CD4-positive, alpha-beta T cell treated with Interleukin-1 beta for 1 hour (primary cell): ENCODE measurements at regions not wholly inside any gene's neighbourhood (a gene's known extent, or its start where the extent isn't known, plus 50 kb on each side); places are given as distances from the start of the nearest gene placed in this dataset.

Source experiments
- DNase-seq, 2 donors: peaks; one replicate each; pipeline ENCODE4 v3.0.0-alpha.2; 2020 to 2022

- no peak for DNase-seq
These were observed 302.6 kb upstream of the DDI1 start for GRCh38 chr11:103733889-103734288.

- DNase-seq = no peak
These were observed 300.9 kb upstream of the DDI1 start for GRCh38 chr11:103735497-103736032.

- no peak for DNase-seq
These were observed 300.0 kb upstream of the DDI1 start for GRCh38 chr11:103736315-103737036.

DNA sequence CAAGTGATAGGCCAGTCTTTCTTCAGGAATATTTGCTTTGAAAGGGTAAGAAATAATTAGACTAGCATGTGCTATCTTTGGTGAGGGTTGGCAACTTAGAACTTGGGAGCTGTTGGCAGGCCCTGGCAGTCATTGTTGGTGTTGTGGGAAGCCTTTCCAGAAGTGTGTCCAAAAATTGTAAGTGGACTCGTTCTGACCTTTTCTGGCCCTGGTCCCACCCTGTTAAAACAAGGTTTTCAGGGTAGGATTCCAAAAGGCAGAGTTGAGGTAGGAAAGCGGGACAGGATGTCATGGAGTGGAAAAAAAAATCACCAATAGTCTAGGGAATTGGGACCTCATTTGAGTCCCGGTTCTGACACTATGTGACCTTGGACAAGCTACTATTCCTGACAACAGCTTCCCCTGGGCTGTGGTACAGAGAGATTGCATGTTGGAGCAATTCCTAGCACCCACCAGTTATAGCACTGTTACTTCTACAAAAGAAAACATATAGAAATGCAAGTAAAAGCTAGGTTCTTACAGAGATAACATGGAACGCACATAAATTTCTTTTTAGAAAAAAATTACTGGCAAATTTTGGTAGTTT, 299.3 kb upstream of the DDI1 start:
- DNase-seq = no peak

DNA sequence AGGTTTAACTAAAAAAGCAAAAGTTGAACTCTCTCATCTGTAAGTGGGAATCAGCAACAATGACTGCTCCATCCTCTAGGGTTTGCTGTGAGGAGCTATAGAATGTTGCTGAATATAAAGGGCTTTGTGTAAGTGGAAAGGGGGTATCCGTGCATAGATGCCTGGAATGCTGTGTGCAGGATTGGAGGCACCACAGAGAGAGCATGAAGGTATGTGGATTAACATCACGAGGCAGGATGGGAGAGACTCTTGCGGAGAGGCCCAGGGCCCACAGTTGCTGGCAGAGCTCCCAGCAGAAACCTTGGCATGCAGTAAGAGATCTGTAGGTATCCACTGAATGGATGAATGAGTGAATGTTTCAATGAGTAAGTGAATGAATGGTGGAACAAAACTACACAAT, 298.7 kb upstream of the DDI1 start:
- no peak for DNase-seq

DNA sequence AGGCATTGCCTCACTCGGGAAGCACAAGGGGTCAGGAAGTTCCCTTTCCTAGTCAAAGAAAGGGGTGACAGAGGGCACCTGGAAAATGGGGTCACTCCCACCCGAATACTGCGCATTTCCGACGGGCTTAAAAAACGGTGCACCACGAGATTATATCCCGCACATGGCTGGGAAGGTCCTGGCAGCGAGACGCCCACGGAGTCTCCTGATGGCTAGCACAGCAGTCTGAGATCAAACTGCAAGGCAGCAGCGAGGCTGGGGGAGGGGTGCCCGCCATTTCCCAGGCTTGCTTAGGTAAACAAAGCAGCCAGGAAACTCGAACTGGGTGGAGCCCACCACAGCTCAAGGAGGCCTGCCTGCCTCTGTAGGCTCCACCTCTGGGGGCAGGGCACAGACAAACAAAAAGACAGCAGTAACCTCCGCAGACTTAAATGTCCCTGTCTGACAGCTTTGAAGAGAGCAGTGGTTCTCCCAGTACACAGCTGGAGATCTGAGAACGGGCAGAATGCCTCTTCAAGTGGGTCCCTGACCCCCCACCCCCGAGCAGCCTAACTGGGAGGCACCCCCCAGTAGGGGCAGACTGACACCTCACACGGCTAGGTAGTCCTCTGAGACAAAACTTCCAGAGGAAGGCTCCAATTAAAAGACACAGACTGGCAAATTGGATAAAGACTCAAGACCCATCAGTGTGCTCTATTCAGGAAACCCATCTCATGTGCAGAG, 297.2 kb upstream of the DDI1 start:
- DNase-seq = peak; percentile 15 to 21

GRCh38 chr11:103744496-103745153, 291.8 kb upstream of the DDI1 start:
- DNase-seq = no peak

- no peak for DNase-seq
These were observed 287.3 kb upstream of the DDI1 start for GRCh38 chr11:103749158-103749557.

DNA sequence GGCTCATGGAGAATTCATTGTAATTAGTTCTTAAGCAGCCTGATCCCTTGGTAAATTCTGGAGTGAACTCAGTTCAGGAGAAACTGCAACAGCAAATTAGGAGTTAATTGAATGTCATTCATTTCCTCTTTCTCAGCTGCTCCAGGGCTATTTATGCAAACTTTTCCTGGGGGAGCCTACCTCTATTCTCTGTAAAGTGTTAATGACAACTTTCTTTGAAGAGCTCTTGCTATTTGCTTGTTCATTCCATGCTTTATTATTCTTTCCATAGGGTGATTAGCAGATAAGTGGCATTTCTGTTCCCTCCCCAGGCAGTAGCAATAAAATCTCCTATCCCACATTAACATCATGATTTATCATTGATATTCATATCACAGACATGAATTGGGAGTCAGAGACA, 267.6 kb upstream of the DDI1 start:
- DNase-seq = no peak

DNA sequence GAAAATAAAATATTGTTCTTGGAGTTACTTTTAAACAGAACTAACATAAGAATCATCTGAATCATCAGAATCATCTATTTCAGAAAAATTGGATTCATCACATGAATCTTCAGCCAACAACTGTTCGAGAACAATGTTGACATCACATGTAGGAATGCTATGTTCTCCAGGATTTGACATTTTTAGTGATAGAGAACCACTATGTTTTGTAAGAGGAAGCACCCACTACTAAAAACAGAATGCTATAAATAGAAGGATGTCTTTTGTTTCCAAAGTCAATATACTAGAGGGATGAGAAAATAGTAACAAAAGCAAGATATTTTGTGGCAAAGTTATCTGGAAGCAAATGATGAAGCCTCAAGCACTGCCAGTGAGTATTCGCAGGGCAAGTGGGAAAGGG, 263.4 kb upstream of the DDI1 start:
- DNase-seq = no peak

DNA sequence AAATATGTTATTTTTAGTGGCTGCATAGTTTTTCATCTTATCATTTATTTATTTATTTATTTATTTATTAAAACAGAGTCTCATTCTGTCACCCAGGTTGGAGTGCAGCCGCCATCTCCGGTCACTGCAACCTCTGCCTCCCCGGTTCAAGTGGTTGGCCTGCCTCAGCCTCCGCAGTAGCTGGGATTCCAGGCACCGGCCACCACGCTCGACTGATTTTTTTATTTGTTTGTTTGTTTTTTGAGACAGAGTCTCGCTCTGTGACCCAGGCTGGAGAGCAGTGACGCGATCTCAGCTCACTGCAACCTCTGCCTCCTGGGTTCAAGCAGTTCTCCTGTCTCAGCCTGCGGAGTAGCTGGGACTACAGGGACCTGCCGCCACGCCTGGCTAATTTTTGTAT, 262.9 kb upstream of the DDI1 start:
- DNase-seq = no peak

DNA sequence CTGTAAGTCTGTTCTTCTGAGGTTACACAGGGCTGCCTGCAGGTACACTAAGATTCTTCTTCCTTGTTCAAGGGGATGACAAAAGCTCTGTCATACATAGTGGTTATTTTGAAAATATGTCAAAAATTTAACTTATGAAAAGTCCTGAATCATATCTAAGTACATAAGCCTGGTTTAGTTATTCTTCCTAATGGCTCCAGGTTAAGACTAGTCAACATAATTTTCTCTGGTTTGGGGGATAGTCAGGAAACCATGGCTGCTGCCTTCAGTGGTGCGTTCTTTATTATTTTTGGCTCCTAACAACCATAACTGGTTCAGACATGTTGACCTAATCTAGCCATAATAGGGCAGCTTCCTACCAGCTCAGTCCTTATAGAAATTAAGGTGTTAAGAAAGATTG, 257.4 kb upstream of the DDI1 start:
- no peak for DNase-seq

DNA sequence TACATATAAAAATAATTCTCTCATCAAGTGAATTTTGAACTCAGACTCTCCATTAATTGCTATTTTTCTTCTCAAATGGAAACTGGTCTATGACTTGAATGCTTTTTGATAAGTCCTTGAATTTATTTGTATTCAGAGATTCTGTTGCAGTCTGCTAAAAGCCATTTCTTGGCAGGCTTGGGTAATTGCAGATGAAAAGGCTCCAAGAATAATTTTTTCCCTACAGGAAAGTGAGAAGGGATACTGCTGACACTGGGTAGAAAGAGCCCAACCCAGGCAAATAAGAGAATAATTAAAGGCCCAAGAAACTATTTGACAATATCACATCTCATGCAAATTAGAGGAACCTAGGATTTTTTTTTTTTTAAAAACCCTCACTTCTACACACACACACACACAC, 246.5 kb upstream of the DDI1 start:
- no peak for DNase-seq

DNA sequence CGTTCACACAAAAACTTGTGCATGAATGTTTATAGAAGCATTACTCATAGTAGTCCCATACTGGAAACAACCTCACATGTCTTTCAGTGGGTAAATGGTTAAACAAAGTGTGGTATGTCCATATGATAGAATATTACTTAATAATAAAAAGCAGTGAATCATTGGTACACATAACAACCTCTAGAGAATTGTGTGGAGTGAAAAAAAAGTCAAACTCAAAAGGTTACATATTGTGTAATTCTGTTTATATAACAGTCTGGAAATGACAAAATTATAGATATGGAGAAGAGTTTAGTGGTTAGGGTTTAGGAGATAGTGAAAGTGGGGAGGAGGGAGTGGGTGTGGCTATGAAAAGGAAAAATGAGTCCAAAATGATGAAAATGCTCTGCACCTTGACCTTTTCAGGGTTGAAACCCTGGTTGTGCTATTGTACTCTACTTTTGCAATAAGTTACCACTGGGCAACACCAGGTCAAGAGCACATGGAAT, 243.4 kb upstream of the DDI1 start:
- no peak for DNase-seq

DNA sequence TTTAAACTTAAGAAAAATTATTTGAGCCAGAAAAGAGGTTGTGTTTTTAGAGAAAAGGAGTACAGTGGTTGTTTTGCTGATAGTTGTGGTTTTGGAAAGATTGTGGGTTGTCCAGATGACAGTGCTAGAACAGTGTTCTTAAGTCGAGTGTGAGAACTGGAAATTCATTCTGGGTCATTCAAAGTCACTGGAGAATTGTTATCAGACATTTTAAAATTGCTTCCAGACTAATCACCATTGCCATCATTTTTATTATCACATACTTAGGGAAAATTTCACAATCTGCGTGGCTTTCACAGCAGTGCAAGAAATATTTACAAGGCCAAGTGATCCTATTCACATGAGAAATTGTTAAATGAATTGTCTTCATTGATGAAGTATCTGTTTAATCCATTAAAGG, 242.2 kb upstream of the DDI1 start:
- DNase-seq = no peak

DNA sequence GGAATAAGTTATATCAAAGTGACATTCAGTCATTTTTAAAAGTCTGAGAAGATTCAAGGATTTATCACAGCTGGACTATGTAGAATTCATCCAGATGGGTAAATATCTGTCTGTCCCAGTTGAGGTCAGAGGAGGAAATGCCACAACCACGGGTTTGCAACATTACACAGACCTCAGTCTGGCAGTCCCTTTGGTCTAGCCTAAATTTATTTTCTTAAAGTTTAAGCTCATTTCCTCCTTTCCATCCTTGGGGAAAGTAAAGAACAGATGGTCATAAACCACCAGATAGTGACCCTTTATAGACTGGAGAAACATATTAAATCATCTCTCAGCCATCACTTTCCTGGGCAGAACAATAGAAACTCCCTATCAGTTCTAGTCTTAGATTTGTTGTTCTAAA, 238.4 kb upstream of the DDI1 start:
- DNase-seq = no peak

GRCh38 chr11:103798446-103798845, 238.0 kb upstream of the DDI1 start:
- DNase-seq = no peak

GRCh38 chr11:103800406-103801114, 235.9 kb upstream of the DDI1 start:
- no peak for DNase-seq

GRCh38 chr11:103803062-103803461, 233.4 kb upstream of the DDI1 start:
- DNase-seq = no peak

- no peak for DNase-seq
These were observed 230.8 kb upstream of the DDI1 start for GRCh38 chr11:103805688-103806009.

DNA sequence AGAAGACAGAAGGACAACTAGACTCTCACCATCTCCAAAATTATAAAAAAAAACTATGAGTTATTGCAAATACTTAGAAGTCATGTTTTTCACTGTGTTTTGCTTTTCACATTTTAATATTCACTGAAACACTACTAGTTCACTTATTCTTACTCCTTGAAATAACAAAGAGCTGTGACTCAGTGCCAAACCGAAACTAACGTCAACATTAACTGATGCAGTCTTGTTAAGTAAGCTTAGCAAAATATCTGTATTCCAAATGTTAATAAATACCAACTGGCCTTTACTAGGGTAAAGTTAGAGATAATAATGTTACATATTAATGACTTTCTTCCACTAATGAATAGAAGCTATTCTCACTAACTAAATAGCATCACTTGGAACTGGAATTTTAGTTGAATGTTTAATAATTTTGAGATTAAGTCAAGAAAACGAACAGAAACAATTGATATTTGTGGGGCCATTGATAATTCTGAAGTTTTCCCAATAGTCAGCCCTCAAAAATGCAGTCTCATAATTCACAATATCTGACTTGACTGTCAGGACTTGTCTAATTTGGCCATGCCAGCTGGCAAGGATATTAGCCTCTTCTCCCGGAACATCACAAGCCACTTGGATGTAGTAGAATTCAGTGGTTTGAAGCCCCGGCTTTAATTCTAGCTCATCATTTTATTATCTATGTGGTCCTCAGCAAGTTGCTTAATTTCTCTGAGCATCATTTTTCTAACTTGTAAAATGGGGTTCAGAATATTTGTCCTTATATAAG, 230.1 kb upstream of the DDI1 start:
- DNase-seq = no peak

- DNase-seq = no peak
These were observed 228.6 kb upstream of the DDI1 start for GRCh38 chr11:103807806-103808205.
